NCI-H187 (cell line): ENCODE measurements at regions not wholly inside any gene's neighbourhood (a gene's known extent, or its start where the extent isn't known, plus 50 kb on each side); places are given as distances from the start of the nearest gene placed in this dataset.
"Not testable (repeated sequence)": the region's sequence is repeated elsewhere in the genome, so short reads cannot be mapped to it uniquely, and the experiment has no call there.

Experiments used
- DNase-seq, 2 experiments: peaks; one replicate each; lab custom pipeline; 2025; lab: John Stamatoyannopoulos, UW

DNA sequence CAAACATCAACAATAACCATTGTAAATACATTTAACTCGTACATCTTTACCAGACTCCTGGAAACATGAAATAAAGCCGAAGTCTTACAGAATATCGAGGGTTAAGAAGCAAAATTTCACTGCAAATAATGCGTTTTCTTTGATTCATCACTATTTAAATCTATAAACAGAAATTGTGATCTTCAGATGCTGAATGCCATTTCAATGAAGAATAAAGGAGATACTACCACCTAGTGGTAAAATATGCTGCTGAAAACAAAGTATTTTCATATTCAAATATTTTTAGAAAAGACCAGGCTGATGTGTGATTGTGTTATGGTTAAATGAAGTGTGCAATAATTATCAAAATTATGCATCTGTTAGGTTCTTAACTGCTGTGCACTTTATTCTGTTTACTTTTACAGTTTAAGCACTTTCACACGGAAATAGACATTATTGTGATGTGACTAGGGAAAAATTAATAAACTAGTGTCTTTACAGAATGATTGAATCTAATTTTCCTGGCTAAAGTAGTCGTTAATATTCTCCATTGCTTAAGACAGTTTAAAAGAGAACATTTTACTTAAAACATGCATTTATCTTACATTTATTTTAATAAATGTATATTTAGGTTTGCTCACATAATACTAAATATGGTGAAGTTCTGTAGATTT lies 1093.1 kb downstream of the MRPL39 start:
- no peak for DNase-seq

DNA sequence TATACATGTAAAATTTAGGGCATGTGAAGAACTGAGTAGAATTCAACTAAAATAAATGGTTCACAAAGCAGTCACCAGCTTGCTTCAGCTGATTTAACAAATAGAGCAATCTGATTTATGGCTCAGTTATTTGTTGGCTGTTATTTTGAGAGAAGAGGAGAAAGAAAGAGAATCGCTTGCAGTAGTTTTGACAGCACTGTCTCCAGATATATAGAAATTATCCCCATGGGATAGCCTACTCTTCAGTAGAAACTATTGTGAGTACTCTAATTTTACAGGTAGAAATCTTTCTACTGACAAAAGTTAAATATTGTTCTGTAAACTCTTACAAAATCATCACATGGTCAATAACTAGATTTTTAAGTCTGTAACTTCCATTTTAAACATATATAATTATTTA lies 1098.2 kb downstream of the MRPL39 start:
- DNase-seq, result no peak

DNA sequence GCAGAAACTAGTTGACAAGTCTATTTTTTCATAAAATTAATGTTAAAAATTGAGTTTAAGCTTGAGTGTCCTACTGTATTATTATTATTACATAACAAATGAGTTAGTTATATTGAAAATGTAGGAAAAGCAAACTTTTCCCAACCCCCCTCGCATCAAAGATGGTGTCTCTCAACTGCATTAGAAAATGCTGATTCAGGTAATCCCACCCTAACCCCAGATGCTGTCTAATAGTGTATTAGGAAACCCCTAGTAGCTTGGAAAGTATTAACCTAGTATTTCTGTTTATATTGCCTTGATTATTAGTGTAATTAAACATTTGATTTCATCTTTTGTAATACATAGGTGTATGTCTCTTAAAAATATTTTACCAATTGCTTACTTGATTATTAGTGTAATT lies 1120.3 kb downstream of the MRPL39 start:
- DNase-seq, result no peak

DNA sequence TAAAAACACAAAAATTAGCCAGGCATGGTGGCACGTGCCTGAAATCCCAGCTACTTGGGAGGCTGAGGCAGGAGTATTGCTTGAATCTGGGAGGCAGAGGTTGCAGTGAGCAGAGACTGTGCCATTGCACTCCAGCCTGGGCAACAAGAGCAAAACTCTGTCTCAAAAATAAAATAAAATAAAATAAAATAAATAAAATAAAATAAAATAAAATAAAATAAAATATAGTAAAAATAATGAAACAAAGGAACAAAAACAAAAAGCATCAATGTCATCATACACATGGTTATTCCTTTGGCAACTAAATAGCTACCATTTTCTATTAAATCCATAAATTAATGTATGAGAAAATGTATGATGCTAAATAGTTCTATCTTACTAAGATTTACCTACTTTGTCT lies 1123.9 kb downstream of the MRPL39 start:
- not testable (repeated sequence) for DNase-seq

DNA sequence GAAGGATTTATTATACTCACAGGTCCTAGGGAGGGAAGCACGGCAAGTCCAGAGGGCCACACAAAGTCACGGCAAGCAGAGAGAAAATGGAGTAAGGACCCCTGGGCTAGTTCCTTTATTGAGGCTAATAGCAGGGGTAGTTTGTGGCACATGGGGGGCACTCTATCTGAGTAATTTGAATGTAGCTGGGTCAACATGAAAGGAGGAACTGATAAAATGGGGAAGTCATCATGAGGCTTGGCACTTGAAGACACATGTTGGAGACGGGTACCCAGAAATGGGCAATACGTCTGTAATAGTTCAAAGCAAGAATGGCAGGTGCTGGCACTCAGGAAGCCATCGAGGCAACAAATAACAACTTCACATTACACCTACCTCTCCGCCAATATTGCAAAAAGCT lies 1136.4 kb downstream of the MRPL39 start:
- no peak for DNase-seq

DNA sequence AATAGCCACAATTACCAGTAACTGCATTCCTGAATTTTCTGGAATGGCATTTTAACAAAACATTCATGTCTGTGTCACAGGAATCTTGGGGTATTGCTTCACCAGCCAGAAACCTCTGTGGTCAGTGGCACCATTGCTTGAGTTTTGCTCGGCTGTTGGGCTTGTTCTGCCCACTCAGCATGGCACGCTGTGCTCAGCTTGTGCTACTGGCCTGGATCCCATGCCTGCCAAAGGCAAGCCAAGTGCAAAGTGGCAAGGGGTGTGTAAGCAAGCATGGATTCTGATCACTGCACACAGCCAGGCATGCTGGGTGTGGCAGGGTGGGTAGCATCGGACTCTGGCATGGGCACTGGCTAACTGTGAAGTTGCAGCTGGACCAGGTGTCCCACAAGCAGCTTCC lies 1150.9 kb downstream of the MRPL39 start:
- DNase-seq, result no peak

DNA sequence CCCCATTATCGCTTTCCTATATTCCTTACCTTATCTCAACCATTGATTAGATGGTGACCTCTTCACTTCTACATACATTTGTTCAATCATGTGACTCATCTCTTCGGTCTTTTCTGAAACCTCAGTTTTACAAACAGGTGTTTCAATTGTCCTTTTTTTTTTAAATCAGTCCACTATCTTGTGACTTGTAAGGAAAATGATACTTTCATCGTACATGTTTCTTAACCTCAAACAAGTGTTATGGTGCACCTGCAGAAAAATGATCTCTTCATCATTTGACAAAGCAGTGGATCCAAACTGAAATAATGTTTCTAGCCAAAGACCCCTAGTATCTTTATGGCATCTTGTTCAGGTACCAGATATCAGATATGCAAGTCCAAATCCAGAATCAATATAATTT lies 1157.2 kb downstream of the MRPL39 start:
- DNase-seq, result no peak

DNA sequence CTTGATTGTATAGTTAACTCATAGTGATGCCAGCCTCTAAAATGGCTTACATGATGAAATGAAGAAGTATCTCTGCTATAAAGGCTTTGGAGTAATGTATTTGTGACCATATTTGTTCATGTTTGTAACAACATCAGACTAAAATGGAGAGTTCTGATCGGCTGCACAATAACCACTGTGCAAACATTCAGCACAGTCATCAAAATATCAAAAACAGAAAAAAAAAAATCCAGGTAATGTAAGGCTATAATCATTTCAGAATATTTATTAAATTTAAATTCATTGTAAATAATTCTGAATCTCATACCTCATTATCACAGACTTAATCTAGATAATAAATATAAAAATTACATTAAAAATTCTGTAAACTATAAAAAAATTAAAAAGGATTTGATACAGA lies 1161.8 kb downstream of the MRPL39 start:
- DNase-seq, result no peak

DNA sequence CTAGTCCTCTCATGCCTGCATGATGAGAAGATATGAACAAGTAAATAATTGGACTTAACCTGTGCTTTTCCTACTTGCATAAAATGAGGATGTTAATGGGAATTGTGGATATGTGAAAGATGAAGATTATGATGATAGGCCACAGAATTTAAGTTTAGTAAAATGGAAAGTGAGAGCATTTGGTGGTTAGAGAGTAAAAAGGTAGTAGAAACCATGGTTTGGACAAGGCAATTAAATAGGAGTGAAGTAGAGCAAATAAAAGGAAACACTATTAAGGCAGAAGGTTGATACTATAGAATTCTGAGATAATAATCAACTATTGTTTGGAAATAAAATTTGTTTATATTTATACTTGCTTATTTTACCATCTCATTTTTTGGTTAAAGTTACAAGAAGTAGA lies 1162.5 kb downstream of the MRPL39 start:
- DNase-seq, result no peak

DNA sequence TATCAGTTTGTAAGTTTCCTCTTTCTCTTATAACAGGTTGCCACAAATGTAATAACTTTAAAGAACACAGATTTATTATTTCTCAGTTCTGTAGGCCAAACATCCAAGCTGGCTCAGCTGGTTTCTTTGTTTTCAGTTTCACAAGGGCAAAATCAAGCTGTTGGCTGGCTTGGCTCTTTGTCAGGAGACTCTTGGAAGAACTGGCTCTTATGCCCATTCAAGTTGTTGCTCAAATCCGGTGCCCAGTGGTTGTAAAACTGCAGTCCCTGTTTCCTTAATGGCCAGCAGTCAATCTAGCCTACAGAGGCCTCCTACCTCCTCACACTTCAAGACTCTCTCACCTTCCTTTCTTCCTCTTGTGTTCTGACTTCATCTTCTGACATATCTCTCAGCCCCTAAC lies 1171.0 kb downstream of the MRPL39 start:
- DNase-seq, result no peak

DNA sequence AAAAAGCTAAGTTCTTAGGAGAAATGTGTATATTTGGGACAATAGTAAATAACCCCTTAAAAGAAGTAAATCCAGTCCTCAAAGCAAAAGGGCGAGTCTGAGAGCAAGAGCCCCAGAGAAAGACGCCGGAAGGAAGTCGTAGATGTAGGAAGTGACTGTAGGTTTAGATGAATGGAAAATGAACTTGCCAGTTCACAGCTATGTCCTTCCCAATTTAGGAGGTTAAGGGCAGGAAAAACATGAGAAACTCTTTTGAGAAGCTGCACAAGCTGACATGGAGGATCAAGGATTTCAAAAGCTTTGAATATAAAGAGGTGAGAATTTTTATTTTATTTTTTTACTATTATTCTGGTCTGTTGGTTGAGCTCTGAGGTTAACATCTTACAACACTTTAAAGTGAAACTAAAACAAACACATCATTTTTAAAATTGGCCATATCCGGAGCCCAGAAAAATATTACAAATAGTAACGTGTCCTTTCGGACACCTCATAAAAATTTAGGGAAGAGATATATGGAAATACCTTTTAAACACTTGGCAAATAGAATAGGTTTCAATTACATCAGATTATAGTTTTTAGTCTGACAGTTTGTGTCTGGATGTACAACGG lies 1178.6 kb downstream of the MRPL39 start:
- no peak for DNase-seq

DNA sequence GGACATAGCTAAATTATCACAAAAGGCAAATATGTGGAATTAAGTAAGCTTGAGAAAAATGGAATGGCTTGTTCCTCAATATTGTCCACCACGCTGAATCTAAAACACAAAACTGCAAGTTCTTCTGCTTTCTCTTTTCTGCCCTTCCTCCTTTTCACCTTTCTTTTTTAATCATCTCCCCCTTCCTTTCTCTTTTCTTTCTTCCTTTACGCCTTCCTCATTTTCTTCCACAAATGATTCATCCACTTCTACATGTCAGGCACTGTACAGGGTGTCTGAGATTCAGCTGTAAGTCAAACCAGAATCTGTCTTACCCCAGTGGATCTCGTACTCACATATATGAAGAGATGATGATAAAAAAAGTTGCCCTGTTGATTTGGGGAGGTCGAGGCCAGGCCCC lies 1182.5 kb downstream of the MRPL39 start:
- DNase-seq, result no peak

DNA sequence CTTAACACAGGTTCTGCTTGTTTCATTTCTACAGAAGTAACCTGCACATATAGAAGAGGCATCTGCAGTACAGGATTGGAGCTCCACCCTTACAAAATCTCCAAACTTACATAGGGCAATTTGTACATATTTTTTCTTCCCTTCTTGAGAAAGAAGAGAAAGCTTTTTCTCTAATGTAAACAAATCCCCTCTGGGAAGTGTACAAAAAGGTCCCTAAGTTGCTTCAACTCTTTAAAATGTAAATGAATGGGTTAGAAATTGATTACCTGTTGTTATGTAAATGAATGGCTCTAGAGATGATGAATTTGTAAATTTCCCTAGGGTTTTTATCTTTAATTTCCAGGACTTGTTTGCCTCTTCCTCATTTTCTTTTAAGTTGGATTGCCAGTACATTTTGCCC lies 1183.7 kb downstream of the MRPL39 start:
- DNase-seq, result no peak

DNA sequence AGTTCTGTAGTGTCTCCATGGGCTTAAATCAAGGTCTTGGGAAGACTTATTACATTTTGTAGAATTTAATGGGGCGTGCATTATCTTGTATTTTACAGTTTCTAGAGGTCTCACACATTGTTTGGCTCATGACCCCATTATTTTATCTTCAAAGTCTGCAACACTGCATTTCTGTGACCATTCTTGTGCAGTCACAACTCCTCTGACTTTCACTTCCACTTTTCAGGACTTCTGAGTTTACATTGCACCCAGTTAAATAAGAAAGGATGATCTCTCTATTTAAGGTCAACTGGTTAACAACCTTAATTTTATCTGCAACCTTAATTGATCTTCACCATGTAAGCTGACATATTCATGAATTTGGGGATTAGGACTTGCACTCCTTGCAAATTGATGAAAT lies 1186.6 kb downstream of the MRPL39 start:
- DNase-seq, result no peak

DNA sequence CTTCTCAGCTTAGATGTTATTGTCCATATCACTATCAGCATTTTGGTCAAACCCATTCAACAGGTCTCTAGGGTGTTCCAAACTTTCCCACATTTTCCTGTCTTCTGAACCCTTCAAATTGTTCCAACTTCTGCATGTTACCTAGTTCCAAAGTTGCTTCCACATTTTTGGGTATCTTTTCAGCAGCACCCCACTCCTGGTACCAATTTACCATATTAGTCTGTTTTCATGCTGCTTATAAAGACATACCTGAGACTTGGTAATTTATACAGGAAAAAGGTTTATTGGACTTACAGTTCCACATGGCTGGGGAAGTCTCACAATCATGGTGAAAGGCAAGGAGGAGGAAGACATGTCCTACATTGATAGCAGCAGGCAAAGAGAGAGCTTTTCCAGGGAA lies 1187.6 kb downstream of the MRPL39 start:
- DNase-seq, result not testable (repeated sequence)

DNA sequence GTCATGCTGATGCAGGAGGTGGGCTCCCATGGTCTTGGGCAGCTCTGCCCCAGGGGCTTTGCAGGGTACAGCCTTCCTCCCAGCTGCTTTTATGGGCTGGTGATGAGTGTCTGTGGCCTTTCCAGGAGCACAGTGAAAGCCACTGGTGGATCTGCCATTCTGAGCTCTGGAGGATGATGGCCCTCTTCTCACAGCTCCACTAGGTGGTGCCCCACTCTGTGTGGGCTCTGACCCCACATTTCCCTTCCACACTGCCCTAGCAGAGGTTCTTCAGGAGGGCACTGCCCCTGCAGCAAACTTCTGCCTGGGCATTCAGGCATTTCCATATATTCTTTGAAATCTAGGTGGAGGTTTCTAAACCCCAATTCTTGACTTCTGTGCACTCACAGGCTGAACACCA lies 1188.6 kb downstream of the MRPL39 start:
- no peak for DNase-seq

DNA sequence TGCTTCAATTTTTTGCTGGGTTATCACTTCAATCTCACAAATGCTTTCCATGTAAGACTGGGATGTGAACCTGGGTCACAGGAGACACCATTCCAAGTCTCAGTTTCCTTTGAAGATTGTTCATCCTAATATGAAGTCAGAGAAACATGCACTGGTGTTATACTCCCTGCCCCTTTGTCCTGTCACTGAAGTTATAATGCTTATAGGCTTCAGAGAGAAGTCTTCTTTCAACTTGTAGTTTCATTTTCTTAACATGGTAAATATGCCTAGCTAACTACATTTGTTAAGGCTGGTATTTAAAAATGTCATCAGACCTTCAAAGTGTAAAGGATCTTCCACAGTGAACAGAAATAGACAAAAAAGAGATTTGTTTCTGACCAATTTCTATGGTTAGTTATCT lies 1195.9 kb downstream of the MRPL39 start:
- no peak for DNase-seq

DNA sequence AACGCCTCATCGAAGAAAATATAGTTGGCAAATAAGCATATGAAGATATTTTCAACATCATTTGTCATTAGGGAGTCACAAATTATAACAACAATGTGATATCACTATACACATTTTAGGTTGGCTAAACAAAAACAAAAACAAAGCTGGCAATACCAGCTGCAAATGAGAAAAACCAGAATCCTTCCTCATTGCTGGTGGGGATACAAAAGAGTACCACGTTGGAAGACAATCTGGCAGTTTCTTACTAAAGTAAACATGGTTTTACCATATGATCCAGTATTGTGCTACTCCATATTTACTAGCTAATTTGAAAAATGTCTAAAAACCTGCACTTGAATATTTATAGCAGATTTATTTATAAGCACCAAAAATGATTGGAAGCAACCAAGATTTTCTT lies 1204.1 kb downstream of the MRPL39 start:
- no peak for DNase-seq

DNA sequence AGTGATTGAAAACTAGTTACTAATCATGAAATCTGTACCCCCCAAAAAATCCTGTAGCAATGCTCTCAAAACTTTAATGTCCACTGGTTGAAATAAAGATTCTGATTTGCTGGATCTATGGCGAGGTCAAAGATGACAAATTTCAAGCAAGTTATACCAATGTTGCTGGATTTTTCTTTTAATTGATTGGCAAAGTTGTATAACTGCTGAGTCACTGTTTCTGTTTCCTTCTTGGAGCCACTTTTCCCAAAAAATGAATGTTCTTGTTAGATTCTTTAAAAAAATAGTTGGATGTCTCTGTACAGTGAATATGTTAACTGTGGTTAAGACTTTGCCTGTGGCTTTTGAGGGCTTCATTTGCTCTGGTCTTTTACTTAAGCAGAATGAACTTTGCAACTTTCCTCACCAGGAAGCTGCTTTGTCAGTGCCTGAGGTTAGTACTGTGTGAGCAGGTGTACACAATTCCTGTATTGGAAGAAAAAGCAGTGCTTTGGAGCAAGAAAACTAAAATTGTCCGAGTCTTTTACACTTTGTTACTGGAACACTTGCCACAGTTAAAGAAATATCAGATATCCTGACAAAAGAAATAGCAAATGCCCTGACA lies 1211.9 kb downstream of the MRPL39 start:
- DNase-seq, result no peak

DNA sequence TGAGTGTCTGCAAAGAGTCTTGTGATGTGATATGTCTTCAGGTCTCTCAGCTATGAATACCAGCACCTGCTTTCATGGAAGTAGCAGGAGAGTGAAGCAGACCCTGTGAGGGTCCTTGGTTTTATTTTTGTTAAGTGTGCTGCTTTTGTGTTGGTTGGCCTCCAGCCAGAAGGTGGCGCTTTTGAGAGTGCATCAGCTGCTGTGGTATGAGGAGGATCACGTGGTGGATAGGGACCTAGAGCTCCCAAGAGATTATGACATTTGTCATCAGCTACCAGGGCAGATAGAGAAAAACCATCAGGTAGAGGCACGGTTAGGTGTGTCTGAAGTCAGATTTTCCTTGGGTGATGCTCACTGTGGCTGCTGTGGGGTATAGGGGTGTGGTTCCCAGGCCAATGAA lies 1232.1 kb downstream of the MRPL39 start:
- no peak for DNase-seq

DNA sequence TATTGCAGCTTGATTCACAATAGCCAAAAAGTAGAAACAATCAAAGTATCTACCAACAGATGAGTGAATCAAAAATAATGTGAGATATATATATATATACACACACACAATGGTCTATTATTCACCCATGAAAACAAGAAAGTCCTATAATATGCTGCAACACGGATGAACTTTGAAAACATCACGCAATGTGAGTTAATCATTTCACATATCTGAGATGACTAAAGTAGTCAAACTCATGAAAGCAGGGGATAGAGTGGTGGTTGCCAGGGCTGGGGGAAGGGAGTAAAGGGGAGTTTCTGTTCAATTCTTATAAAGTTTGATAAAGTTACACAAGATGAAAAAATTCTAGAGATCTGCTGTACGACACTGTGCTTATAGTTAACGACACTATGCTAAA lies 1234.8 kb downstream of the MRPL39 start:
- DNase-seq, result no peak

DNA sequence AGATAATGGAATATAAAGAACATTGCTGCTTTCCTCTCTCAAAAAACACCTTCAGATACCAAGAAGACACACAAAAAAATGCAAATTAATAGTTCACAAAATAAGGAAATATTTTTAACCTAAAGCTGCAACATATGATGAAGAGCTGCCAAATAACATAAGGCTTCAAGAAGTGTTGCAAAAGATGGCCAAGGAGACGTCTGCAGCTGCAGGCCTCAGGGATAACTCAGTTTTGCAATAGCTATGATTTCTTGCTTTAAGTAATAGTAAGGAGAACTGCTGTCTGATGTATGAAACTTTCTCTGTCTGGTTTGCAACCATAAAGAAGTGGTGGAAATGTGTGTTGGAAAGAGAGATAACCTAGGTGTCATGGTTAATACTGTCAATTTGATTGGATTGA lies 1237.5 kb downstream of the MRPL39 start:
- no peak for DNase-seq

DNA sequence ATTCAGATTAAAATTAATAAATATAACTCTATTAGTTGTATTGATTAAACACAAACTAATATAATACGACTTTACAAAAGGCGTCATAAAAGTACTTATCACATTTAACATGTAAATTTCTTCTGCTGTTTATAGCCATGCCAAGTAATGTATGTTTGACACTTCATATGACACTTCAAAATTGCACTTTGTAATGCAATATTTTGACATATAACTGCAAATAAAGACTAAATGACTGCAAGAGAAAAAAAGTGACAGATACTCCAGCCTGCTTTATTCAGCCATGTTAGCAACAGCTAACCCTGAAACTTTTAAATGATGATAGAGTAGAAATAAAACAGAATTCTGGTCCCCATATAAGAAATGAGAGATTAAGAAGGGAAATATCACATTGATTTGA lies 1238.0 kb downstream of the MRPL39 start:
- DNase-seq, result no peak

DNA sequence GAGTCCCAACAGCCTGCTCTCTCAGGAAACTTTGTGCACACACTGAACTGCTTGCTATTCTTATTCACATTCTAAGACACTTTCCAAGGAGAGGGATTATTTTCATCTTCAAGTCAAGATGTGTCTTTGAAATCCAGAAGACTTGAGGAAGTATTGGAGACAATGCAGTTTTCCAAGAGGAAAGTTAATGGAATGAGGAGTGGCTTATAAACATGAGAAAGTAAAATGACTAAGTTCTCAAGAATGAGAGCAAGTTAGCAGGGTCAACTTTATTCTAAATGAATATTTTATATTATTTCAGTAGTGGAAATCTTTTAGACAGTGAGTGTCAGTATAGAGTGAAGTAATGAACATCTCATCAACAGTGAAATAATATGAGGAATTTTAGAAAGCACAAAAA lies 1239.3 kb downstream of the MRPL39 start:
- no peak for DNase-seq
